H9 (cell line): ENCODE measurements at regions not wholly inside any gene's neighbourhood (a gene's known extent, or its start where the extent isn't known, plus 50 kb on each side); places are given as distances from the start of the nearest gene placed in this dataset.

ENCODE experiments used
- DNase-seq: peaks from one replicate; pipeline ENCODE4 v3.0.0-alpha.2; 2017
- H2AFZ ChIP-seq: one replicate; pipeline ENCODE4 v1.6.1; 2013; ENCODE audit warnings: mild to moderate bottlenecking, low read length, control low read depth, moderate library complexity
- H2AK5ac ChIP-seq: 2 replicates; pipeline ENCODE4 v1.6.1; 2013; ENCODE audit warnings: low read length, control low read depth, mixed read lengths; ENCODE audit not compliant: insufficient read length
- H2BK120ac ChIP-seq: one replicate; pipeline ENCODE4 v1.6.1; 2013; ENCODE audit warnings: low read depth, mild to moderate bottlenecking, low read length, control low read depth, inconsistent platforms; ENCODE audit not compliant: poor library complexity, severe bottlenecking
- H2BK12ac ChIP-seq: 2 replicates; pipeline ENCODE4 v1.6.1; 2013; ENCODE audit warnings: low read length, control low read depth, mixed read lengths, low read depth; ENCODE audit not compliant: insufficient read length
- H2BK15ac ChIP-seq: 2 replicates; pipeline ENCODE4 v1.6.1; 2013; ENCODE audit warnings: low read depth, low read length, control low read depth
- H2BK20ac ChIP-seq: one replicate; pipeline ENCODE4 v1.6.1; 2013; ENCODE audit warnings: low read depth, mild to moderate bottlenecking, low read length, control low read depth, inconsistent platforms; ENCODE audit not compliant: poor library complexity, severe bottlenecking
- H2BK5ac ChIP-seq: 2 replicates; pipeline ENCODE4 v1.6.1; 2013; ENCODE audit warnings: low read length, control low read depth, mixed read lengths; ENCODE audit not compliant: insufficient read length
- H3K14ac ChIP-seq: 2 replicates; pipeline ENCODE4 v1.6.1; 2013; ENCODE audit warnings: low read length, control low read depth; ENCODE audit not compliant: insufficient read depth
- H3K18ac ChIP-seq: 2 replicates; pipeline ENCODE4 v1.6.1; 2013; ENCODE audit warnings: low read depth, mild to moderate bottlenecking, mixed read lengths, low read length, control low read depth; ENCODE audit not compliant: insufficient read length
- H3K23ac ChIP-seq: 2 replicates; pipeline ENCODE4 v1.6.1; 2013; ENCODE audit warnings: low read length, control low read depth, mixed read lengths, low read depth; ENCODE audit not compliant: insufficient read length
- H3K23me2 ChIP-seq: 2 replicates; pipeline ENCODE4 v1.6.1; 2013; ENCODE audit warnings: low read depth, mild to moderate bottlenecking, mixed read lengths, low read length, control low read depth; ENCODE audit not compliant: insufficient read length, poor library complexity, severe bottlenecking
- H3K27ac ChIP-seq: 2 replicates; pipeline ENCODE4 v1.5.1; 2013; ENCODE audit warnings: low read length, control low read depth, mixed read lengths, low read depth; ENCODE audit not compliant: insufficient read length
- H3K27me3 ChIP-seq: 2 replicates; pipeline ENCODE4 v1.6.1; 2013; ENCODE audit warnings: low read length, control low read depth, inconsistent platforms; ENCODE audit not compliant: insufficient read depth
- H3K4ac ChIP-seq: 2 replicates; pipeline ENCODE4 v1.6.1; 2013; ENCODE audit warnings: low read depth, mild to moderate bottlenecking, control low read depth, inconsistent platforms, low read length, moderate library complexity
- H3K4me1 ChIP-seq: 2 replicates; pipeline ENCODE4 v1.6.1; 2013; ENCODE audit warnings: low read length, control low read depth, inconsistent platforms; ENCODE audit not compliant: insufficient read depth
- H3K4me2 ChIP-seq: 2 replicates; pipeline ENCODE4 v1.6.1; 2013; ENCODE audit warnings: low read length, control low read depth, mixed read lengths; ENCODE audit not compliant: insufficient read length, insufficient read depth
- H3K56ac ChIP-seq: 2 replicates; pipeline ENCODE4 v1.6.1; 2013; ENCODE audit warnings: low read depth, mild to moderate bottlenecking, mixed read lengths, low read length, control low read depth; ENCODE audit not compliant: insufficient read length
- H3K79me1 ChIP-seq: 2 replicates; pipeline ENCODE4 v1.6.1; 2013; ENCODE audit warnings: low read depth, mild to moderate bottlenecking, moderate library complexity, low read length, control low read depth, inconsistent platforms; ENCODE audit not compliant: insufficient read depth, poor library complexity, severe bottlenecking
- H3K79me2 ChIP-seq: 2 replicates; pipeline ENCODE4 v1.6.1; 2013; ENCODE audit warnings: low read length, control low read depth, inconsistent platforms; ENCODE audit not compliant: insufficient read depth
- H3K9ac ChIP-seq: 2 replicates; pipeline ENCODE4 v1.6.1; 2013; ENCODE audit warnings: low read length, control low read depth, mixed read lengths; ENCODE audit not compliant: insufficient read length; ENCODE audit errors: extremely low read depth
- H3K9me3 ChIP-seq: one replicate; pipeline ENCODE4 v1.6.1; 2013; ENCODE audit warnings: low read depth, low read length, inconsistent platforms; ENCODE audit not compliant: control insufficient read depth
- H3T11ph ChIP-seq: one replicate; pipeline ENCODE4 v1.6.1; 2013; ENCODE audit warnings: mild to moderate bottlenecking, low read length, control low read depth, inconsistent platforms
- H4K20me1 ChIP-seq: one replicate; pipeline ENCODE4 v1.6.1; 2013; ENCODE audit not compliant: control insufficient read depth, insufficient read length, insufficient read depth
- H4K5ac ChIP-seq: 2 replicates; pipeline ENCODE4 v1.6.1; 2013; ENCODE audit warnings: low read depth, mild to moderate bottlenecking, mixed read lengths, low read length, control low read depth; ENCODE audit not compliant: insufficient read length
- H4K8ac ChIP-seq: replicated peaks from 2 replicates; pipeline ENCODE4 v1.6.1; 2013; ENCODE audit warnings: low read length, control low read depth, mixed read lengths, low read depth; ENCODE audit not compliant: insufficient read length
- H4K91ac ChIP-seq: 2 replicates; pipeline ENCODE4 v1.6.1; 2013; ENCODE audit warnings: low read depth, mild to moderate bottlenecking, moderate library complexity, mixed read lengths, low read length, control low read depth; ENCODE audit not compliant: insufficient read length
- H3K27ac Mint-ChIP-seq, 3 experiments: 2 replicates in 2 of 3; 3 replicates in 1 of 3; pipeline ENCODE4 v1.8.0; 2020 to 2021; ENCODE audit warnings: mixed read lengths in 3 of 3, mild to moderate bottlenecking in 1 of 3, moderate library complexity in 1 of 3
- H3K27me3 Mint-ChIP-seq: 2 replicates; pipeline ENCODE4 v1.8.0; 2021; ENCODE audit warnings: low read depth, mild to moderate bottlenecking, moderate library complexity, mixed read lengths
- H3K36me3 Mint-ChIP-seq, 3 experiments: 2 replicates in 2 of 3; 3 replicates in 1 of 3; pipeline ENCODE4 v1.8.0; 2020 to 2021; ENCODE audit warnings: low read depth in 3 of 3, mixed read lengths in 3 of 3; ENCODE audit not compliant: insufficient read depth in 1 of 3
- H3K4me1 Mint-ChIP-seq, 2 experiments: 2 replicates each; pipeline ENCODE4 v1.8.0; 2020; ENCODE audit warnings: mixed read lengths in 2 of 2
- H3K4me3 Mint-ChIP-seq, 2 experiments: 2 replicates in 1 of 2; 3 replicates in 1 of 2; pipeline ENCODE4 v1.8.0; 2020 to 2021; ENCODE audit warnings: mild to moderate bottlenecking in 2 of 2, mixed read lengths in 2 of 2, moderate library complexity in 1 of 2
- H3K9me3 Mint-ChIP-seq, 2 experiments: 2 replicates in 1 of 2; 3 replicates in 1 of 2; pipeline ENCODE4 v1.8.0; 2020; ENCODE audit warnings: mild to moderate bottlenecking in 2 of 2, mixed read lengths in 2 of 2, moderate library complexity in 1 of 2
- CTCF ChIP-seq: fragments of 200-600 bp; sonication (generic); conservative IDR thresholded peaks from 3 replicates; pipeline ENCODE4 v1.8.0; 2021; ENCODE audit warnings: antibody characterized with exemption, mild to moderate bottlenecking
- WGBS: extraction: QIAGEN DNeasy Blood & Tissue Kit; methylation state at CpG from one replicate; pipeline ENCODE4 v1.1.7; 2013; ENCODE audit warnings: missing lambda C conversion rate, low lambda C conversion rate, mixed read lengths; ENCODE audit not compliant: insufficient read length; ENCODE audit errors: extremely low coverage; 5-methylcytosine and 5-hydroxymethylcytosine counted together

GRCh38 chr6:113487489-113488058, 369.6 kb upstream of the MARCKS start:
- Histone ChIP-seq H3K27ac (no peak overlapping the region), H4K8ac (no peak overlapping the region), H2BK15ac (no peak overlapping the region), H2BK5ac (no peak overlapping the region), H3K18ac (no peak overlapping the region), H3T11ph (no peak overlapping the region), H2BK20ac (no peak overlapping the region), H3K23ac (no peak overlapping the region), H3K23me2 (no peaks in the 10 kb centered on the region), H3K79me1 (no peaks in the 10 kb centered on the region), H3K4me2 (no peak overlapping the region), H3K56ac (no peak overlapping the region), H3K79me2 (no peaks in the 10 kb centered on the region), H2AFZ (no peak overlapping the region), H3K4ac (no peak overlapping the region), H2BK12ac (no peak overlapping the region), H2BK120ac (no peak overlapping the region), H3K27me3 (no peaks in the 10 kb centered on the region), H3K14ac (no peak overlapping the region), H4K5ac (no peak overlapping the region), H2AK5ac (no peak overlapping the region), H3K9ac (no peak overlapping the region), H3K4me1 (no peaks in the 10 kb centered on the region), H4K91ac (no peak overlapping the region), H4K20me1 (no peaks in the 10 kb centered on the region), H3K9me3 (no peaks in the 10 kb centered on the region)
- DNase-seq, result no peak
- Mint-ChIP-seq H3K9me3 (no peaks in the 10 kb centered on the region), H3K36me3 (no peaks in the 10 kb centered on the region), H3K4me1 (no peaks in the 10 kb centered on the region), H3K27me3 (no peaks in the 10 kb centered on the region; the same call in none of the 2 replicates), H3K4me3 (no peak overlapping the region), H3K27ac (no peak overlapping the region)
- whole genome bisulfite sequencing, result no CpG with 5 or more reads among the region's 2 CpGs
- TF ChIP-seq CTCF, result no peak
